H4 (cell line): ENCODE measurements at regions not wholly inside any gene's neighbourhood (a gene's known extent, or its start where the extent isn't known, plus 50 kb on each side); places are given as distances from the start of the nearest gene placed in this dataset.
"Not testable (repeated sequence)": the region's sequence is repeated elsewhere in the genome, so short reads cannot be mapped to it uniquely, and the experiment has no call there.

Experiments
- DNase-seq: peaks from one replicate; pipeline ENCODE4 v3.0.0-alpha.2; 2015; ENCODE audit warnings: low spot score

DNA sequence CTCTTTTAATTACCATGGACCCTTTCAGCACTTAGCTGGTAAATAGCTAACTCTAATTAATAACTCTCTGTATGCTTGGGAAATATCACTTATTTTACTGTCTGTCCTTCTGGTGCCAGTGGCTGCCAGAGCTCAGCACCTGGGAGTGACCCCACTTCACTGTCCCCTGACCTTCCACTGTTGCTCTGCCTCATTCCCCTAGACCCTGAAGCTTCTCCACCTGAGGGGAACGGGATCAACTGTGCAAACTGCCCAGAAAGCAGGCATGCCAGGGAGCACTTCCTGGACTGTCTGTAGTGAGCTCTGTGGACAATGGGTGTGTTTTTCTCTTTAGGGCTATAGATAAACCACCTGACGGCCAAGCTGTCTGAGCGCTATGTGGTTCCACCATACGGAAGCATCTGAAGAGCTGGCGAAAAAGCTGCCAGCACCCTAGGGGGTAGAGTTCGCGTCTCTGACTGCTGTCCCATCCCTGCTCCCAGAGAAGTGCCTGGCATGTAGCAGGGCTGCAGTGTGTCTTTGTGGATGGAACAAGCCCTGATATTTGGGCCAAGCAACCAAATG lies 106.3 kb upstream of the FOXA2 start:
- DNase-seq, result no peak

GRCh38 chr20:22691369-22692118 lies 107.2 kb upstream of the FOXA2 start:
- DNase-seq, result peak; percentile 68

DNA sequence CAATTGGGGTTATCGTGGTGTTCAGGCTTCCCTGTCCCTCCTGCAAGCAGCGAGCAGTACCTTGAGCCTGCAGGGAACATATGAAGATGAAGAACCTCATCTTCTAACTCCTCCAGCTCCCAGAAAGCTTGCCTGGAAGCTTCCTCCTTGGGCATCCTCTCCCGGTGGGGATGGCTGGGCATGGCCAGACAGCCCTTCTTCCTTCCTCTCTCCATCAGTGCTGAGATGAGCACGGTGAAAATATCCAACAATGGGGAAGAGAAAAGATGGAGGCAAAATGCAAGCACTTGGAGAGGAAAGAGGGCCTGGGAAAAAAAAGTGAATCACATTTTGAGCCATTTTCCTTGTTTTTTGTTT lies 107.7 kb upstream of the FOXA2 start:
- DNase-seq, result no peak

DNA sequence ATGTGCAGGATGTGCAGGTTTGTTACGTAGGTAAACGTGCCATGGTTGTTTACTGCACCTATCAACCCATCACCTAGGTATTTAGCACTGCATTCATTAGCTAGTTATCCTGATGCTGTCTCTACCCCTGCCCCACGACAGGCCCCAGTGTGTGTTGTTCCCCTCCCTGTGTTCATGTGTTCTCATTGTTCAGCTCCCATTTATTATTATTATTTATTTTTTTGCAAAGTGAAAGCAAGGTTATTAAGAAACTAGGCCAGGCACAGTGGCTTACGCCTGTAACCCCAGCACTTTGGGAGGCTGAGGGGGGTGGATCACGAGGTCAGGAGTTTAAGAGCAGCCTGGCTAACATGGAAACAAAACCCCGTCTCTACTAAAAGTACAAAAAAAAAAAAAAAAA lies 108.2 kb upstream of the FOXA2 start:
- DNase-seq, result not testable (repeated sequence)

DNA sequence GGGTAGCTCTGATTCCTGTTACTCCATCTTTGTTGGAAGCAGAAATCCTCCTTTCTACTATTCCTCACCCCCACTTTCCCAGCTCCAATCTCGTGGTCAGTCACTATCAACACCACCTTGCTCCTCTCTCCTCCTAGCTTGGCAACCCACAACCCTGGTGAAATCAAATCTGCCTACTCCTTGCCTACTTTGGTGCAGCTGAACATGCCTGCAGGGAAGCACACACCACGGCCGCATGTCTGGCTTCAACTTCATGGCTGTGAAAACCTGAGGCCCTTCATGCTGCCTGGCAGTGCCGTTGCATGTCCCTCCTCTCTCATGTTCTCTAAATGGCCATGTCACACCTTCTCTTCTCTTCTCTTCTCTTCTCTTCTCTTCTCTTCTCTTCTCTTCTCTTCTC lies 112.4 kb upstream of the FOXA2 start:
- no peak for DNase-seq

GRCh38 chr20:22698259-22698842 lies 114.0 kb upstream of the FOXA2 start:
- no peak for DNase-seq

GRCh38 chr20:22699396-22699795 lies 115.0 kb upstream of the FOXA2 start:
- DNase-seq, result no peak

- DNase-seq, result no peak
These were observed 116.0 kb upstream of the FOXA2 start for GRCh38 chr20:22700367-22700766.

- no peak for DNase-seq
These were observed 117.4 kb upstream of the FOXA2 start for GRCh38 chr20:22701679-22702308.

DNA sequence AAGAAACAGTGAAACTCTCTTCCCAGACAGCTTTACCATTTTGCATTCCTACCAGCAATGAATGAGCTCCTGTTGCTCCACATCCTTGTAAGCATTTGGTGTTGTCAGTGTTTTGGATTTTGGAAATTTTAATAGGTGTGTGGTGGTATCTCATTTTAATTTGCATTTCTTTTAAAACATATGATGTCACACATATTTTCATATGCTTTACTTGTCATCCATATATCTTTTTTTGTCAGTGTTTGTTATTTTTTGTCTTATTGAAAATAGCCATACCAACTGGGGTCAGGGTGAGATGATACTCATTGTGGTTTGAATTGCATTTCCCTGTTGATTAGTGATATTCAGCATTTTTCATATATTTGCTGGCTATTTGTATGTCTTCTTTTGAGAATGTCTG lies 119.5 kb upstream of the FOXA2 start:
- no peak for DNase-seq

GRCh38 chr20:22711971-22712755 lies 127.8 kb upstream of the FOXA2 start:
- no peak for DNase-seq

- no peak for DNase-seq
These were observed 132.5 kb upstream of the FOXA2 start for GRCh38 chr20:22716821-22717351.

DNA sequence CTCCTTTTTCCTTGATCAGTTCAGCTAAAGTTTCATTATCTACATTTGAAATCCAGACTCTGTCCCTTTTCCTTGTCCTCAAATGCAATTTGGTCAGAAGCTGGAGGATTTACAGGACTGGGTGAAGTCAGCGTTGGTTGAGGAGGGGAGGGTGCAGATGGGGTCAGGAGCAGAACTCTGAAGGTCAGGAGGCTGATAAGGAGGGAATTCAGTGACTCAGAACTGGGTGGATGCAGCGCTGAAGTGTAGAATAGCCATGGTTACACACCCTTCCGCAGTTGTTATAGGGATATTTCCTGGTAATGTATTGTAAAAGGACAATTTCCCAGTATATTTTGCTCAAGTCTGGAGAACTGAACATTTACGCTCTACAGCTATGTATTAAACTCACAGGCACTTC lies 133.1 kb upstream of the FOXA2 start:
- DNase-seq, result no peak

GRCh38 chr20:22719167-22719591 lies 134.8 kb upstream of the FOXA2 start:
- no peak for DNase-seq

GRCh38 chr20:22720206-22720605 lies 135.8 kb upstream of the FOXA2 start:
- no peak for DNase-seq

- no peak for DNase-seq
These were observed 138.4 kb upstream of the FOXA2 start for GRCh38 chr20:22722811-22723210.

DNA sequence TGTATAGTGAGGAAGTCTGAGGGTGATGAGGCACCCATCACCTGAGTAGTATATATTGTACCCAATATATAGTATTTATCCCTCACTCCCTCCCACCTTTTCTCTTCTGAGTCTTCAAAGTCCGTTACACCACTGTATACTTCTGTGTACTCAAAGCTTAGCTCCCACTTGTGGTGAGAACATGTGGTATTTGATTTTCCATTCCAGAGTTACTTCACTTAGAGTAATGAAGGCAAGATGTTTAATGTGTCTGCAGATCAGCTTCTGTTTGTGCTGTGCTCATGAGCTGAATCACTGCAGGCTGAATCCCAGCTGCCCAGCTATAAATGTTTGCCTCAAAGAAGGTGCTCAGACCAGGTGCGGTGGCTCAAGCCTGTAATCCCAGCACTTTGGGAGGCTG lies 139.3 kb upstream of the FOXA2 start:
- DNase-seq, result peak; percentile 16

DNA sequence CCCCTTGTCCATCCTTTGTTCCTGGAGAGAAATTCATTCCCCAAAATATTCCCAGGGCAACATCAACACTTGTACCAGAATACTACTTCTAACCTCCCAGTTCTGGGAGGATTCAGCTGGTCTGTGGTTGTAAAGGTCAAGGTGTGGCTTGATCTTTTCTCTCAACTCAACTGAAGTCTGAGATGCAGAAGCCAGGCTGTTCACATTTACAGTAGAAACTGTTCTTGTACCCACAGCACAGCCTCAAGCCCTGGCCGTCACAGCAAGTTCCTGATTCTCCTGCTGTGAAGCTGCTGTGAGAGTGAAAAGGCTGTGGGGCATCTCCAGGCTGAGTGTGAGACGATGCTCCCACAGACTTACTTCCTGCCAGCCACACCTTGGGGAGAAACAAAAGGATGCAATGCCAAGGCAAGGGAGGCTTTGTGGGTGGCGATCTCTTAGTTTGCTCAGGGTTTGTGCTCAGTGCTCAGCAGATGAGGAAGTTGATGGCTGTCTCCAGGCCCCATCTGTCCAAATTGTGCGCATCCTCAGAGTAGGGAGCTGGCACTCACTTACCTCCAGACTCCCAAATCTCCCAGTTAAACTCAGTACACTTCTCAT lies 143.9 kb upstream of the FOXA2 start:
- no peak for DNase-seq

- DNase-seq, result peak; percentile 19
These were observed 144.8 kb upstream of the FOXA2 start for GRCh38 chr20:22729180-22729579.

GRCh38 chr20:22729616-22730236 lies 145.4 kb upstream of the FOXA2 start:
- no peak for DNase-seq

DNA sequence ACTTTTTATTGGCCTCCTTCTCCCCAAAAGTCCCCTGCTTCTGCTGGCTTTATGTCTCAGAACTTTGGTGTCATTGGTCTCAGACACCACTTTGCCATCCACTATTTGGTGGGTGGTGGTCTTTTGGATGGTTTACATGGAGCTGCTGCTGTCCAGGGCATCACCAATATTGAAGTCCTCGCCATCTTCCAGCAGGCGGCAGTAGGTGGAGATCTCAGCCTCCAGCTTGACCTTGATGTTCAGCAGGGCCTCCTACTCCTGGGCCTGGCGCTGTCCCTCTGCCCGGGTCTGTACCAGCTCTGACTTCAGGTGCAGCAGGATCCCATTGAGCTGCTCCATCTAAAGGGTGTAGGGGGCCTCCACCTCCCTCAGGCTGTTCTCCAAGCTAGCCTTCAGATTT lies 148.4 kb upstream of the FOXA2 start:
- DNase-seq, result no peak
